GM23248 (cell line): ENCODE measurements at regions not wholly inside any gene's neighbourhood (a gene's known extent, or its start where the extent isn't known, plus 50 kb on each side); places are given as distances from the start of the nearest gene placed in this dataset.

ENCODE experiments used
- EZH2 ChIP-seq: fragments of 200-600 bp; sonication (generic); IDR thresholded peaks from 2 replicates; pipeline ENCODE4 v1.6.1; 2018; ENCODE audit warnings: antibody characterized with exemption, mild to moderate bottlenecking; ENCODE audit not compliant: insufficient read depth, poor library complexity, severe bottlenecking
- EZH2phosphoT487 ChIP-seq: fragments of 200-600 bp; sonication (generic); IDR thresholded peaks from 2 replicates; pipeline ENCODE4 v1.6.1; 2018; ENCODE audit warnings: antibody characterized with exemption, moderate library complexity, mild to moderate bottlenecking, low read depth; ENCODE audit not compliant: insufficient read depth

- TF ChIP-seq EZH2 (no peak), EZH2phosphoT487 (no peak)
These were observed 395.1 kb downstream of the EPM2A start for GRCh38 chr6:145340256-145340655.
